Stomach (tissue), 4 donors: ENCODE measurements at regions not wholly inside any gene's neighbourhood (a gene's known extent, or its start where the extent isn't known, plus 50 kb on each side); places are given as distances from the start of the nearest gene placed in this dataset.

Experiments
- EP300 ChIP-seq: sonication (generic); formaldehyde crosslinking; IDR thresholded peaks from one replicate; pipeline ENCODE4 v1.6.1; 2017; ENCODE audit warnings: antibody characterized with exemption
- POLR2A ChIP-seq, 4 donors: fragments of 450-650 bp; IDR thresholded peaks; one replicate each; pipeline ENCODE4 v1.6.1; 2016; ENCODE audit warnings: antibody characterized with exemption in 4 of 4, control low read depth in 2 of 4, mild to moderate bottlenecking in 1 of 4, moderate library complexity in 1 of 4
- POLR2AphosphoS5 ChIP-seq, 3 donors: sonication (generic); formaldehyde crosslinking; IDR thresholded peaks; one replicate each; pipeline ENCODE4 v1.6.1; 2016; ENCODE audit warnings: antibody characterized with exemption in 3 of 3
- TF ChIP-seq, protein P1 (sequence below), 7 experiments: fragments of 450-650 bp in 4 of 7; fragments of 200-600 bp in 3 of 7; sonication (generic) in 3 of 7; IDR thresholded peaks; one replicate each; pipeline ENCODE4 v1.5.1; 2016 to 2019; ENCODE audit warnings: antibody characterized with exemption in 7 of 7, control low read depth in 2 of 7, mild to moderate bottlenecking in 1 of 7

DNA sequence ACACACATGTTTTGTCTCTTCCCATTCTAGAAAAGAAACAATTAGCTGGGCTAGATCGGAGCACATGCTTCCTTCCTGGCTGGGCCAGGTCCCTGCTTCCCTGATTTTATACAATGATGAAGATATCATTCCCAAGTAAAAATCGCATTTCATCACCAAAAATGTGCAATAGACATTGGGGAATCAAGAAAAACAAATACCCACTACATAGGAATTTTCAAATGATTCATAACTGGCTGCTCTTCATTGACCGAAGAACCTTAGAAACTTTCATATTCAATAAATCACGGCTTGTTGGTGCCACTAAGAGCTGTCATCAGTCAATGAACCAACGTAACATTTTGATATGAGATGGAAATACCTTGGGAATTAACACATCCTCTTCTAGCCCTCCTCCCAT, 373.6 kb upstream of the TRIB2 start:
- TF ChIP-seq POLR2A (IDR thresholded peaks at IDR 0.05) = no peak
- TF ChIP-seq, protein P1, sequence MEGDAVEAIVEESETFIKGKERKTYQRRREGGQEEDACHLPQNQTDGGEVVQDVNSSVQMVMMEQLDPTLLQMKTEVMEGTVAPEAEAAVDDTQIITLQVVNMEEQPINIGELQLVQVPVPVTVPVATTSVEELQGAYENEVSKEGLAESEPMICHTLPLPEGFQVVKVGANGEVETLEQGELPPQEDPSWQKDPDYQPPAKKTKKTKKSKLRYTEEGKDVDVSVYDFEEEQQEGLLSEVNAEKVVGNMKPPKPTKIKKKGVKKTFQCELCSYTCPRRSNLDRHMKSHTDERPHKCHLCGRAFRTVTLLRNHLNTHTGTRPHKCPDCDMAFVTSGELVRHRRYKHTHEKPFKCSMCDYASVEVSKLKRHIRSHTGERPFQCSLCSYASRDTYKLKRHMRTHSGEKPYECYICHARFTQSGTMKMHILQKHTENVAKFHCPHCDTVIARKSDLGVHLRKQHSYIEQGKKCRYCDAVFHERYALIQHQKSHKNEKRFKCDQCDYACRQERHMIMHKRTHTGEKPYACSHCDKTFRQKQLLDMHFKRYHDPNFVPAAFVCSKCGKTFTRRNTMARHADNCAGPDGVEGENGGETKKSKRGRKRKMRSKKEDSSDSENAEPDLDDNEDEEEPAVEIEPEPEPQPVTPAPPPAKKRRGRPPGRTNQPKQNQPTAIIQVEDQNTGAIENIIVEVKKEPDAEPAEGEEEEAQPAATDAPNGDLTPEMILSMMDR (IDR thresholded peaks at IDR 0.05) = no peak
- no peak for TF ChIP-seq EP300
- no peak for TF ChIP-seq POLR2AphosphoS5 (IDR thresholded peaks at IDR 0.05)
